Right lobe of liver (tissue), 4 donors: ENCODE measurements at regions not wholly inside any gene's neighbourhood (a gene's known extent, or its start where the extent isn't known, plus 50 kb on each side); places are given as distances from the start of the nearest gene placed in this dataset.

ENCODE experiments used
- CTCF ChIP-seq, 4 donors: fragments of 200-600 bp in 3 of 4; fragments of 450-650 bp in 1 of 4; IDR thresholded peaks; one replicate each; pipeline versions ENCODE4 v1.5.1 to v1.8.0; 2016 to 2022; ENCODE audit warnings: antibody characterized with exemption in 4 of 4, mild to moderate bottlenecking in 2 of 4
- POLR2A ChIP-seq: fragments of 450-650 bp; IDR thresholded peaks from one replicate; pipeline ENCODE4 v1.6.1; 2017; ENCODE audit warnings: antibody characterized with exemption, mild to moderate bottlenecking
- donor health status: DM: no; HTN: no; CAD: no.
- donor health status: DM: no; HTN: no; CAD: no.
- donor health status: DM: no; HTN: yes; CAD: no.

GRCh38 chr16:85528528-85529387, 84.4 kb upstream of the GSE1 start:
- TF ChIP-seq CTCF (IDR thresholded peaks at IDR 0.05) (peak; percentile 23 to 54 (median 30)), POLR2A (no peak)
